NCI-H524 treated with DMSO at 0.1 percent for 48 hours (cell line): ENCODE measurements at regions not wholly inside any gene's neighbourhood (a gene's known extent, or its start where the extent isn't known, plus 50 kb on each side); places are given as distances from the start of the nearest gene placed in this dataset.
A peak's percentile ranks its signal among the peaks of the same experiment; 100 is the strongest.
"Not testable (repeated sequence)": the region's sequence is repeated elsewhere in the genome, so short reads cannot be mapped to it uniquely, and the experiment has no call there.

Experiments
- DNase-seq: peaks from one replicate; lab custom pipeline; 2025; lab: John Stamatoyannopoulos, UW

DNA sequence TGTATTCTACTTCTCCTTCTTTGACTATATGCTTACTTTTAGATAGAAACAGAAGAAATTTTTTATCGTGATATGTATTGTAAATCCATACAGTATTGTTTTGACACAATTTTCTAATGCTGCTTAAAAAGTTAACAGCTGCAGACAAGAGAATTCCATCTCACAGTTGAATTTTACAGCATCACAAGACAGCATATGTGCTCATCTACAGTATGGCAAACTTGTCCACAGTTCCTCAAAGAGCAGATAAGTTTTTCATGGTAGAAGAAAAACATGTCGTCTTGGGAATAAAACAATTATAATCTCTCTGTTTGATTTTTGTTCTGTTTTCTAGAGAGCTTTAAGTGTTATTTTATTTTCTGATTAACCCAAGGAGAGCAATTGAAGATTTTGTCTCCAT lies 438.5 kb upstream of the NUDT12 start:
- DNase-seq: no peak

DNA sequence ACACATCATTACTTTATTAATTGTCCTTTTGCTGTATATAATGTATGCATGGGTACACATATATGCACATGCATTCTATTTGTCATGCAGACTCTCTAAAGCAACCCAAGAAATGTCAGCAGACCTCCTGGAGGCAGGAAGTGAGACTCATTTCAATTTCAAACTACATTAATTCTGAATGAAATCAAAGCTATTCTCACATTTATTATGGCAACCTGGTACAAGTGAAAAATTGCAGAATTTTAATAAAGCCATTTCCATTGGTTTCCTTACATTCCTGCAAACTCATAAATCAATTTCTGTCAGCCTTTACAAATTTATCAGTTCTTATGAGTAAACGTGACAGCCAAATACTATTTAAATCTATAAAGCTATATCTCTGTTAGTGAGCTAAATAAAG lies 430.4 kb upstream of the NUDT12 start:
- DNase-seq: no peak

DNA sequence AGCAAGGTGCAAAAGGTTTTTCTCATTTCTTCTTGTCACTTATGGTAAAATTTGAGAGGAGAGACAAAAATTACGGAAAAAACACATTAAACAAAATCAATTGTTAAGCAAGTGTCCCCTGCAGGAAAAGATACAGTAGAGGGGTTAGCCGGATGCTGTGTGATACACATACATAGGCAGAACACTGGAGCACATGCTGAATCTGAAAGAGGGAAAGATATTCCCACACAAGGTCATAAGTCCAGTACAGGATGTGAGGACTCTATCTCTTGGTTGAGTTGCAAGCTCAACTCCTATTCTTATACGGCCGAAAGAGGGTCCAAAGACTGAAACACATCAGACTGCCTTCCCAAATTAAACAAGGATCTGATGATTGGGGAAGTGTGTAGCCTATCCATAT lies 427.5 kb upstream of the NUDT12 start:
- no peak for DNase-seq

DNA sequence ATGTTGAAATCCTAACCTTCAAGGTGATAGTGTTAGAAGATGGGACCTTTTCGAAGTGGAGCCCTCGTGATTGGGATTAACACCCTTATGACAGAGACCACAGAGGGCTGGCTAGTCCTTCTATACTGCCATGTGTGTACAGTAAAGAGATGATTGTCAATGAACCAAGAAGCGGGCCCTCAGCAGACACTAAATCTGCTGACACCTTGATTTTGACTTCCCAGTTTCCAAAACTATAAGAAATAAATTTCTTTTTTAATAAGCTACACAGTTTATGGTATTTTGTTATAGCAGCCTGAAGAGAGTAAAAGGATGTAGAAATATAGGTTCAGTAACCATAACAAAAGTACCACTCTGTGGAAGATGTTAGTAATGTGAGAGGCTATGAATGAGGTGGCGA lies 419.0 kb upstream of the NUDT12 start:
- no peak for DNase-seq

DNA sequence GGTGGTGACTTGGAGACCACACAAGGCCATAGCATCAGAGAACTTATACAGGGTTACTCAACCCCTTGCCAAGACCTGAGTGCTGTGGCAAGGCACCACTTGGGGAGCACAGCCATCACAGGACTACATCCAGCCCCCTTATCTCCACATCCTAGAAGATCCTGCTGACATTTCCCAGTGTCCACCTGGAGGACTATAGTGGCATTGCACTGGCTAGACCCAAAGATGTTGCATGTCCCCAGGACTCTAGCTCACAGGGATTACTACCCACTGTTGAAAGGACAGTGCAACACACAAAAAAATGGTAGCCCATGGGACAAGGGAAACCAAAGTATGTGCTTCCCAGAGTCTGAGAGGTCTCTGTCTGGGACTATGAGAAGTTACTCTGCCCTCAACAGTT lies 411.1 kb upstream of the NUDT12 start:
- DNase-seq: no peak

DNA sequence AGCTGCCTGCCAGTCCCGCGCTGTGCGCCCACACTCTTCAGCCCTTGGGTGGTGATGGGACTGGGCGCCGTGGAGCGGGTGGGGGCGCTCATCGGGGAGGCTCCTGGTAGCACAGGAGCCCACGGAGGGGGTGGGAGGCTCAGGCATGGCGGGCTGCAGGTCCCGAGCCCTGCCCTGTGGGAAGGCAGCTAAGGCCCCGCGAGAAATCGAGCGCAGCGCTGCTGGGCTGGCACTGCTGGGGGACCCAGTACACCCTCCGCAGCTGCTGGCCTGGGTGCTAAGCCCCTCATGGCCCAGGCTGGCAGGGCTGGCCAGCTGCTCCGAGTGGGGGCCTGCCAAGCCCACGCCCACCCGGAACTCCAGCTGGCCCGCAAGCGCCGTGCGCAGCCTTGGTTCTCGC lies 403.7 kb upstream of the NUDT12 start:
- not testable (repeated sequence) for DNase-seq

DNA sequence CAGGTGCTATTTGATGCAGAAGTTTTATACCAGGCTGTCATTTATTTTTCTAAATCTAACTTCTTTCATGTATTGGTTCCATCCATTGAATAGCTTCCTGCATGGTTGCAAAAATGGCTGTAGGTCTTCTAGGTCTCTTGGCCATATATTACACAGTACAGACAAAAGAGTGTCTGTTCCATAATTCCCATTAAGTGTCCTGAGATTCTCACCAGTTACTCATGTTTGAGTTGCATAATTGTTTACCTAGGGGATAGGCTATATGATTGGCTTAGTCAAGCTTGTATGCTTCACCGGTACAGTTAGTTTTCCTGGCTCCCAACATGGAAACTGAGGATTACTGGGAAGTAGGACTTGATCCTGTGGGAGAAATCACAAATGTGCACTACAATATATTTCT lies 399.4 kb upstream of the NUDT12 start:
- no peak for DNase-seq

DNA sequence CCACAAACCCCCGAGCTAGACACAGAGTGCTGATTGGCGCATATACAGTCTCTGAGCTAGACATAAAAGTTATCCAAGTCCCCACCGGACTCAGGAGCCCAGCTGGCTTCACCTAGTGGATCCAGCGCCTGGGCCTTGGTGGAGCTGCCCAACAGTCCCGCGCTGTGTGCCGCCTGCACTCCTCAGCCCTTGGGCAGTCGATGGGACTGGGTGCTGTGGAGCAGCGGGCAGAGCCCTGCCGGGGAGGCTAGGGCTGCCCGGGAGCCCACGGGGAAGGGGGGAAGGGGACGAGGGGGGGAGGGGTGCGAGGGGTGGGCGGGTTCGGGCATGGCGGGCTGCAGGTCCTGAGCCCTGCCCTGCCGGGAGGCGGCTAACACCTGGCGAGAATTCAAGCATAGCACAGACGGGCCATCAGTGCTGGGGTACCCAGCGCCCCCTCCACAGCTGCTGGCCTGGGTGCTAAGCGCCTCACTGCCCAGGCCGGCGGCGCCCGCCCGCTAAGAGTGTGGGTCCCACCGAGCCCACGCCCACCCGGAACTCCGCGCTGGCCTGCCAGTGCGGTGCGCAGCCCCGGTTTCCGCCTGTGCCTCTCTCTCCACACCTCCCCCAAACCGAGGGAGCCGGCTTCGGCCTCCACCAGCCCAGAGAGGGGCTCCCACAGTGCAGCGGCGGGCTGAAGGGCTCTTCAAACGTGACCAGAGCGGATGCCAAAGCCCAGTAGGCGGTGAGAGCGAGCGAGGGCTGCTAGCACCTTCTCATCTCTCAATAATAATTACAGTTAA lies 391.2 kb upstream of the NUDT12 start:
- DNase-seq: no peak

DNA sequence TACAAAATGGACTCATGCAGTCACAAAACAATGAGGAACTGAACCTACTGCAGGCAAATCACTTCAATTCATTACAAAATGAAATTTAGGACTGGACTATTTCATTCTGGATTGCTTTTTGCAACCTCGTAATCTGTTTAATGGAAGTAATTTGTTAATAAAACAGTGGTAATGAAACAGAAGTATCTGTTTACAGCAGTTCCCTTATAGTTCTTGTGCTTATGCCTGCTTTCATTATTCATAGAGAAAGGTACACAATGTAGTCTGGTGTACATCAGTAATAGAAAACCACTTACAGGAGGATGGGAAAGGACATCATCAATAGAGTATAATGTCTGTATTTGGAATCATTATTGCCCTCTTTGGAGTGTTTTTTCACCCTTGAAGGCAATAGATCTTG lies 389.2 kb upstream of the NUDT12 start:
- DNase-seq: no peak

DNA sequence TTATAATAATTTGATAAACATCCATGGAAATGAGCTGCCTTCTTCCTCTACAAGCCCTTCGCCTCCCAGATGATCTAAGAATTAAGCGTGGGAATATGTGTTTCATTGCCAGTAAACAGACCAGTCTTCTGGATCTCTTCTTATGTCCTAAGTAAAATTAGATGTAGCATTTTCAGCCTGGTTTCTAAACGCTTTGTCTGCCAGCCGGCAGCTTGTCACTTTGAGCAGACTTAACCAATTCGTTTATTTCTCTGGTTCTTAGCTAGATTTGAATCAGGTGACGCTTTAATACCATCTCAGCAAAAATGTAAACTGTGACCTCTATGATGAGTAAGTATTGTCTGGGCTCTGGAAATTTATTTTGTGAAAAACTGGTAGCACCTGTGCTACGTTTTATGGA lies 380.6 kb upstream of the NUDT12 start:
- DNase-seq: no peak

DNA sequence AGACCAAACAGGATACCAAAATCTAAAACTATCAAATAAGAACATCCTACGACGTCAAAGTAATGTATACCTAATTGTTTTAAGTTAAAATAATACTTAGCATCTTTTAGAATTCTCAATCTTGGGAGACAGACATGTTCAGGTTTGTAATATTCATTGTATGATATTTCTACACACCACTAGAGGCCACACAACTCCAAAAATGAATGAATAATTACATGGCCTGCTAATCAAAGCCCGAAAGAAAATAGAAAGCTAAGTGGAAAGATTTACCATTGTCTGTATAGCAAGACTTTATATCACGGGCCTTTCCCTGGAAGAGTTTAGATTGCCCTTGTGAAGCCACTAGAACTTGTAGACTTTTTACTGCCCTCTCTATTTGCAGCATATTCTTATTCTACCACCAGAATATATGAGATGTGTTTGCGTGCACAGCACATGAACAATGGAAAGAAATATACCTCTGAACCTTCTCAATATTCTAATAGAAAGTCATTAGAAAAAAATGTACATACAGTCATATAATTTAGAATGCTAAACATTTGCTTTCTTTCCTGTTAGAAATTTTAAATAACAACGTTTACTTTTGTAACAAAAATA lies 380.1 kb upstream of the NUDT12 start:
- peak; percentile 20 for DNase-seq

DNA sequence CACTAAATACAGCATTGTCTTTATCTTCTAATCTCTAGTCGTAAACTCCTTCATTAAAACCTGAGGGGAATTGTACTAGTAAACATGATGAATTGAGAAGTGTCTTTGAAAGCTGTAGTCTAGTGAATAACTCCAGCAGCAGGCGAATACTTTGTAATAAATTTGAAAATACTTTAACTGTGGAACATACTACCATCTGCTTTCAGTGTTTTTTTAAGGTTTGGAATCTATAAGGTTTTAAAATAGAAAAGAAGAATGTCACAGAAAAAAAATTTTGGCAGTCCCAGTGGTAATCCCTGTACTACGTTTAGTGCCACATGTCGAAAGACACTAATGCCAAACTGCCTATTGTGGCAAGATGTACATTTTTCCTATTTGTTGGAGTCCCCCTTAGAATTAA lies 379.0 kb upstream of the NUDT12 start:
- DNase-seq: no peak

DNA sequence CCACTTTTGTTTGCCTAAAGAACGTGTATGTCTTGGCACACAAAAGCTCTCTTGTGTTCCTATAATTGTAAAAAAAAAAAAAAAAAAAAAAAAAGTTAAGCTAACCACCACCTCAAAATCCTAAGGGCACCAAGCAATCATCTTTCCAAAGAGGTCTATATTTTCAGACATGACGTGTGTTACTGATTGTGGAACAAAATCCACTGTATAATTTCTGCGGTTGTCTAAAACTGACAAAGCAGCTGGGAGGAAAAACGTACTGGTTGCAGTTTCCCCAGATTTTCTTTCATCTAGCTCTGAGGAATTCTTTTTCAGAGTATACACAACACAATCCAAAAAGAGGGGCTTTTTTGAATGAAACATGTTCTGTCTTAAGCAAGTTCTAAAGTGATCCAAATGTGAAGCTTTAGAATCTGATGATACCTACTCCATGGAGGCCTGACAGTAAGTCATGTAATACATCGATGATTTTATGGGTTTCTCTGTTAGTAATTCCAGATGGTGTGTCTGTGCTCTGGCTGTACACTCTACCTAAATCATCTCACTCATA lies 375.6 kb upstream of the NUDT12 start:
- DNase-seq: no peak

DNA sequence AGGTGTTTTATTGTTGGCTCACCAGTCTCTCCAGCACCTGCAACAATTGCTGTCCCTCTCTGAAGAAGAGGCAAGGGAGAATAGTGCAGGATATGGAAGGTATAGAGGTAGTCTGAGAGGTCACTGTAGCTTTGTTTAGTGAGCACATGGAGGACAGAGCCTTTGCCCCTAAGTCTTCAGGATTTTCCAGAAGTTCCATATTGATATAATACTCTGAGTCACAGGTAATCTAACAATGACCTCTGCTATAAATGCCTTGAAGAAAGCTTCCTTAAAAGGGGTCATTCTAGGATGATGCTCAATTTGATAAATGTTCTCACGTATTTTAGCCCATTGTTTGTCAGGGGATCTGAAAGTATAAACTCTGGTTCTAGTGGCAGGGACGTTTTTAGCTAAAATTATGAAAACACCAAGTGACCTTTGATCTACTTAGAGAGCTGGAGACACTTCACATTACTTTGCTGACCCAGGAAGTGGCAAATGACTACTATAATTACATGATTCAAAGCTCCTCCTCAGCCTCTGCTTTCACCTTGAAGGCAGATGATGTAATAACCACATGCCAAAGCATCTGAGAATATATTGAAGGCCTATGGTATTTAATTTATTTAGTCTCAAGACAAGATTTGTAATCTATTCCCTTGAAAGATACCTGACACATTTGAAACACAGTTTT lies 366.9 kb upstream of the NUDT12 start:
- no peak for DNase-seq

DNA sequence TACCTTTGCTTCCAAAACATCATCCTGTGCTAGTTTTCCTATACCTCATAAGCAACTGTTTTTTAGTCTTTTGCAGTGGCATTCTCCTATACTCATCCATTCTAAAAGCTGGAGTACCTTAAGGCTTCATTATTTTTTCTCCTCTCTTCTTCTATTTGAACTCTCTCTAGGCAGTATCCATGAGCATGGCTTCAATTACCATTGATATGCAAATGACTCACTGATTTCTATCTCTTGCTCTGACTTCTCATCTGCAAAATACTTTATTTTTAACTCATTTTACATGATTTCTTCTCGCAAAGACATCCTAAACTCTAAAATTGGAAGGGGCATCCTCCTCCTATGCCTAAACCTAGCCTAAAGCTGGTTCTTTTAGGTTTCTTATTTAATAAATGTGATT lies 365.1 kb upstream of the NUDT12 start:
- no peak for DNase-seq

DNA sequence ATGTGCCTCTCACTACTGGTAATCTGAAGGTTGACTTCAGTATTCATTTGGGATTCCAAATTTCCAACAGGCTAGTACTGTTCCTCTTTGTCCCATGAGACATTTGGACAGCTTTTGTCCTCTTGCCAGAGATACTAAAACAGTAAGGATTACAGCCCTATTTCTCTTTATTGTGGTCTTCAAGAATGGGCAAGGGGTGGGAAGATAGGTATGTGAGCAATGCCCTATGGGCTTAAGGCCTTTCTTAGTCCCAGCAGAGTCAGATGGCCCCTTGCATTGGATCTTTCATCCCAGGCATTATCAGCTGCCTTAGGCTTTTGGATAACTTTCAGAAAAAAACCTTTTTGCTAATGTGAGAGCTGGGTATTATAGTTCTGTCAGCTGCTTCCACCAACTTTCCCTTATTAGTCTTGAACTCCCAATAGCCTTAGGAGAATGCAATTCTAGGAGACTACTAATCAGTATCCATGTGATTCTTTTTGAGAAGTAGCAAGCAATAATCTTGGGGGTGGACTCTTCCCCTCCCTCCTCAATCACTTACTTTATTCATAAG lies 361.1 kb upstream of the NUDT12 start:
- DNase-seq: no peak

DNA sequence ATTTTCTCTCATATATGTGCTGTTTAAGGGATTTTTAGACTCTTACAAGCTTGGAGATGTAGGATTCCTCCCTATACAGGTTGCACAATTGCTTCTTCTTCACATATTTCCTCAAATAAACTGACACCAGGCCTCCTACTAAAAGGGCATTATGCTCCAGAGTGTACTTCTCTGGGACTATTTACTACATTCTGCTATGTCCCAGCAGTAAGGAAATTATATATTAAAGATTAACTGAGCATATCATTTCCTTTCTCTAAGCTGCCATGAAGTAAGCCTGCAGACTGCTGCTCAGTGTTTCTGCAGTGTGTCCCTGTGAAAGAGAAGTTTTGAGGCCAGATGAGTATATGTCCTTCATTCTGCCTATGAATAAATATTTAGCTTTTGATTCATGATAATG lies 356.9 kb upstream of the NUDT12 start:
- no peak for DNase-seq

DNA sequence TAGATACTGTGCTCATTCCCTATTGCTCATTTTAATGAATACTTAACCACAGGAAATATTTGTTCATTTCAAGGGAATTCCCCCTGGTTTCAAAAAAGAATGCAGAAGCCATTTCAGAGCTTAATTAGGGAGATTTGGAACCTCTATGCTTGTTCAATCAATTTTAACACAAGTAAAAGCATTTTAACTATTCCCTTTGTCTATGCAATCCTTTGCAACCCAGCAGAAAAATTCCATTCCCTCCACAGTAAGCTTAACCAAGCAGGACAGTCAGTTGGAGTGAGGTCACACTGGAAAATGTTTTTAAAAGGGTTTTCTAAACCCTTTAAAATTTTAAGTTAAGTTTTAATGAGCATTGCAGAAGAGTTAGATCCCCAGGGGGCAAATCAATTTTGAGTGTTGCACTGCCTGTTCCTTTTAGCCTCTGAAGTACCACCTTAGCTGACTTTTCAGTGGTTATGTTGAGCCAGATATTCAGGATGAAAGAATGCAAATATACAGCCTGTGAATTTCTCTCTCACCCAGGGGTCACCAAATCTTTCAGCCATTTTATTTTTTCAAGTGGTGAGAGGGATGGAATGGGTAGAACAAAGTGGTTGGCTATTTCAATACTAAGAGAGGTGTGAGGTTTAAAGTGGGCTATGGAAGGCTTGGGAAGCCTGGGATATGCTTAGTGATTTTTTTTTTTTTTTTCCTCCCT lies 356.2 kb upstream of the NUDT12 start:
- no peak for DNase-seq

DNA sequence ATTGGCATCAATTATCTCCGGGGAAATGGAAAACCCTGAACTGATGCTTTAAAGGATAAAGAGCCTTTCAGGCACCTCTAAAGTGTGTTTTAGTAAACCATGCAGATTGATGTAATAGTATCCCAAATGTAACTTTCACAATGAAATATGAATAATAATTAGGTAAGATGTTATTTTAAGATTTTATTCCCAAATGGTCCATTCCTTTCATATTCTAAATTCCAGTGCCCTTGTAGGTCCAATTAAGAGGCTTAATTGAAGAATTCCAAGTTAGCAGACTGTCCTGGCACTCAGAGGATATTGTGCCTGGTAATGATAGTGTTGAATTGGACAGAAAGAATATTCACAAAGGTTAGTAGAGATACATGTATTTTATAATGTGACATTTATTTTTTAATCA lies 352.5 kb upstream of the NUDT12 start:
- no peak for DNase-seq

DNA sequence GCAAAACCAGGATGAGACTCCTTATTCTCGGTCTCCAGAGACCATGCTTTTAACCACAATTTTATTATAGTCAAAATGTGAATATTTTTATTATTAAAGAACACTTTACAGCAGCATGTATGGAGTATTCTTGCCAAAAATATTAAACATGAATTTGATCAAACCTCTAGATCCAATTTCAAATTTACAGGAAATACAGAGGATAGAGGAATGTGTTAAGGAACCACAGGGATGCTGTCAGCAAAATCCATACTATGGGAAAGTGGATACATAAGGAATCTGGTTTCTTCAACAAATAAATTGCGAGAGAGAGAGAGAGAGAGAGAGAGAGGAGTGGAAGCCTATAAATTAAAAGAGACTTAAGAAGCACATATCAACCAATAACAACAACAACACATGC lies 348.2 kb upstream of the NUDT12 start:
- DNase-seq: no peak

DNA sequence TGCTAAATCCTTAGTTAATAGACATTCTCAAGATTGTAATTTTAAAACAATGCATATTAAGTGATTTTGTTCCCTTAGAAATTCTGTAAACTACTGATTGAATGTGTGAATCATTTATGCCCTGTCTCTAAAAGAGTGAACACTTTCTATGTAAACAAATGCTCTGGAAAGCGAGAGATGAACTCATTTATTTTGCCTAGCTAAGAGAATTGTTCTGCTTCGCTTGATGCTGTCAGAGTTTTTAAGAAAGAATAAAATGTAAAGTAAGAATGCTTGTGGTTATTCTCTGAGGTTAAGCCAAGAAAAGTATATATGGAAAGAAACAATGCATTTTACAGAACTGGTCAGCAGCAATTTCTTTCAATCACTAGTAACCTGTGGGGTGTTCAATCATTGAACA lies 347.4 kb upstream of the NUDT12 start:
- DNase-seq: no peak

DNA sequence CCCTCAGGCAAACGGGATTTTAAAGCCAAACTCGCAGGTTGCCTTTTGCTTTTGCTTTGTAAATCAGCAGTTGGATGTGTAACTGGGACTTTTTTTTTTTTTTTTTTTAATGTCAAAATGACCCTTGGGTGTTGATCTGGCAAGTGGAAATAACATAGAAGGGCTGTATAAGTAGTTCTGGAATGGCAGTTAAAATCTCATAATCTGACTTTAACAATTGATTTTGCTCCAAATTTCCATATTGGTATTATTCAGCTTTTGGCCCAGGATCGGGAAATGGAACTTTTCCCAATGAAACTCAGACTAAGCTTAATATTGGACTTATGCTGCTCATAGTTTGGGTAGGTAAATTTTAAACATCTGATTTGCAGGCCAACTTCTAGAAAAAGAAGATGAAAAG lies 346.8 kb upstream of the NUDT12 start:
- no peak for DNase-seq
